Keratinocyte (primary cell): ENCODE measurements at regions not wholly inside any gene's neighbourhood (a gene's known extent, or its start where the extent isn't known, plus 50 kb on each side); places are given as distances from the start of the nearest gene placed in this dataset.

Experiments
- EZH2 ChIP-seq: IDR thresholded peaks from one replicate; pipeline ENCODE4 v1.6.1; 2012; ENCODE audit warnings: inconsistent platforms, mild to moderate bottlenecking, low read length, moderate library complexity
- TF ChIP-seq, protein P1 (sequence below), 3 experiments: IDR thresholded peaks in 1 of 3; conservative IDR thresholded peaks in 1 of 3; optimal IDR thresholded peaks in 1 of 3; 2 replicates in 2 of 3; 3 replicates in 1 of 3; pipeline versions ENCODE3 to v1.5.1; 2011; ENCODE audit warnings: low read length in 3 of 3, mild to moderate bottlenecking in 3 of 3, moderate library complexity in 2 of 3, control low read depth in 1 of 3, inconsistent platforms in 1 of 3; ENCODE audit not compliant: insufficient read depth in 2 of 3; ENCODE audit errors: extremely low read depth in 1 of 3

DNA sequence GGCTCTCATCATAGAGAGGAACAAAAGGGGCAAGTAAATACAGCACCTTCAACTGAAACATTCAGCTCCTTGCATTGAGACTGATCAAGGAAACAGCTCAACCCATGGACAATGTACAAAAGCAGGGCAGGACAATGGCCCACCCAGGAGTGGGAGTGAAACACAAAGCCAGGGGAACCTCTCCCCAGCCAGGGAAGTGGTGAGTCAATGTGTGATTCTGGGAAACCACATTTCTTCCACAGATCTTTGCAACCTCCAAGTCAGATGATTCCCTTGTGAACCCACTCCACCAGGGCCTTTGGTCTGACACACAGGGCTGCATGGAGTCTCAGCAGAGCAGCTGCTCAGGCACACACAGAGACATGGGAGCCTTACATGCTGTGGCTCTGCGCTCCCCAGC lies 294.5 kb downstream of the NR4A2 start:
- TF ChIP-seq, protein P1, sequence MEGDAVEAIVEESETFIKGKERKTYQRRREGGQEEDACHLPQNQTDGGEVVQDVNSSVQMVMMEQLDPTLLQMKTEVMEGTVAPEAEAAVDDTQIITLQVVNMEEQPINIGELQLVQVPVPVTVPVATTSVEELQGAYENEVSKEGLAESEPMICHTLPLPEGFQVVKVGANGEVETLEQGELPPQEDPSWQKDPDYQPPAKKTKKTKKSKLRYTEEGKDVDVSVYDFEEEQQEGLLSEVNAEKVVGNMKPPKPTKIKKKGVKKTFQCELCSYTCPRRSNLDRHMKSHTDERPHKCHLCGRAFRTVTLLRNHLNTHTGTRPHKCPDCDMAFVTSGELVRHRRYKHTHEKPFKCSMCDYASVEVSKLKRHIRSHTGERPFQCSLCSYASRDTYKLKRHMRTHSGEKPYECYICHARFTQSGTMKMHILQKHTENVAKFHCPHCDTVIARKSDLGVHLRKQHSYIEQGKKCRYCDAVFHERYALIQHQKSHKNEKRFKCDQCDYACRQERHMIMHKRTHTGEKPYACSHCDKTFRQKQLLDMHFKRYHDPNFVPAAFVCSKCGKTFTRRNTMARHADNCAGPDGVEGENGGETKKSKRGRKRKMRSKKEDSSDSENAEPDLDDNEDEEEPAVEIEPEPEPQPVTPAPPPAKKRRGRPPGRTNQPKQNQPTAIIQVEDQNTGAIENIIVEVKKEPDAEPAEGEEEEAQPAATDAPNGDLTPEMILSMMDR (optimal IDR thresholded peaks at IDR 0.05 in 1 of 3, IDR thresholded peaks at IDR 0.05 in 1 of 3, conservative IDR thresholded peaks at IDR 0.05 in 1 of 3; ENCODE audit: extremely low read depth in 1 of 3, insufficient read depth in 2 of 3, low read length in 3 of 3): no peak
- TF ChIP-seq EZH2: no peak
